OCI-M1 (cell line): ENCODE measurements at regions not wholly inside any gene's neighbourhood (a gene's known extent, or its start where the extent isn't known, plus 50 kb on each side); places are given as distances from the start of the nearest gene placed in this dataset.

ENCODE experiments used
- DNase-seq: peaks from one replicate; lab custom pipeline; 2025; lab: John Stamatoyannopoulos, UW

GRCh38 chr4:116872308-116872707, 213.1 kb downstream of the TRAM1L1 start:
- no peak for DNase-seq

- DNase-seq: no peak
Measured at GRCh38 chr4:116870686-116871085, 214.7 kb downstream of the TRAM1L1 start.

DNA sequence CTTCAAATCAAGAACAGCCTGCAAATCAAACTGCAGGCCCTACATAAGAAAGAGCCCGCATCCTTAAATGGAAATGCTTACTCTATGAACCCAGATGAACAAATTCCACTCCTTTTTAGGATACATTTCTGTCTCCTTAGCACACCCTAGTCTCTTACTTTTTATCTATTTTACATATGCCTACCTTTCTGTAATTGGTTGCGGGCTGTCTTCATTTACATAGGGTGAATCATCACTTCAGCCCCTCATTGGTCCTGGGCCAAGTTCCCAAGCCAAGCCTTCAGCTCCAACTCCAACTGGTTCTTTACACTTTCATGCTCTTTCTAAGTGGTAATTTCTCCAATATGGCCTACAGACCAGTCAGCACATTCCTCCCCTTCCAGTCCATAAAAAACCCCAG, 219.3 kb downstream of the TRAM1L1 start:
- no peak for DNase-seq

DNA sequence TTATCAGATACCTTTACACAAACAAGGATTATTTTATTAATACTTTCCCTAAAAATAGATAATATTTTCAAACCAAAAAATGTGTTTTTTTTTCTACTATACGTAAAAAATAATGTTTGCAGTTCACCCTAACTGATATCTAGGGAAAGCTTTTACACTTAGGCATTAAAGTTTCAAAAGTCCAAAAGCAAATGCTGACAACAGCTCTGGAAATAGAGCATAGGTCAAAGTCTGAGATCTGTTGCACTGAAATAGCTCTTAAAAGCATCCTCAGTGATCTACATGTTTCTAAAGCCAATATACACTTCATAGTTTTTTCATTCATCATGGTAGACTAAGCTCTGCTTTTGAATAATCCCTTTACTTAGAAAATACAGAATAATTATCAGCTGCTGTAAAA, 222.8 kb downstream of the TRAM1L1 start:
- no peak for DNase-seq

DNA sequence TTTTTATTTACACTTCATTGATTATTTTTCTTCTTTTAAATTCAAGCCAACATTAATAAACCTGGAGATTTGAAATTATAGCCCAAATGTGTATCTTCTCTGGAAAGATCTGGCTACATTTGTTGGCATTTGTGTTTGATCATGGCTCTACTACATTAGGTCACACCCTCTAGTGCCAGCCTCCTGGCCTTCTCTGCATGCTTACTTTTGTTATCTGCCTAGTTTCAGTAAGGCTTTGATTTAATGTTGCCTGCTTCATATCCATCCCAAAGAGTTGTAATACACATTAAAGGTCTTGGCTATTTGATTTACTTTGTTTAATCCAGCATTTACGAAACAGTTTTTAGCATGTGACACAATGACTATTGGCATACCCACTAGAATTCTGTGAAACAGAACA, 224.5 kb downstream of the TRAM1L1 start:
- DNase-seq: no peak

DNA sequence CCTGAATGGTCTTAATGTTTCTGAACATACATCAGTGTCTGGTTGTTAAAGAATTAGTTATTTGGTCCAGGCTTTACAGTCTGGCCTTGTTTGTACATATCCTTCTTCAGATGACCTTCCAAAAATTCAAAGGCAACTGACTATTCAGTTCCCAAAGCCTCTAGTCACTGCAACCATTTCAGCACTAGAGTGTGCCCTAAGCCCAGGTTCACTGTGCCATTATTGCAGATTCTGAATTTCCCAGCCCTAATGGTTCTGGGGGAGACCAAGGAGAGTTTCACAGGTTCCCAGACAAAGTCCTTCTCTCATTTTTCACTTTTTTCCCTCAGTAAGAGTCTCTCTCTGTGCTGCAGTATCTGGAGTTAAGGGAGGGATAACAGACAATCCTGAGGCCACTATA, 235.8 kb downstream of the TRAM1L1 start:
- peak; percentile 14 for DNase-seq

- DNase-seq: no peak
Measured at GRCh38 chr4:116847616-116848015, 237.8 kb downstream of the TRAM1L1 start.

DNA sequence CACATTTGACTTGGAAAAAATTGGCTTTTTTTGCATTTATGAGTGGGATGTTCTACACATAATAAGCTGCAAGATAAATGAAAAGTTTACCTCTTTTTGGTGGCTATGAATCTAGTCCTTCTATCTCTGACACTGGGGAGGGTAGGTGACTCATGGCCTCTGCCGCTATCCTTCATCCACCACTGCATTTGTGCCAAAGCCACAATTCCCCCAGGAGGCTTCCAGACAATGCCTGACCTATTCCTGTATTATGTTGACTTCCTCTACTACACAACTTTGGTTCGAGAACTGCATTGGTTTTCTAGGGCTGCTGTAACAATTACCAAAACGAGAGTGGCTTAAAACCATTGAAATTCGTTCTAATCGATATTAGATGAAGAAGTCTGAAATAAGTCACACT, 245.6 kb downstream of the TRAM1L1 start:
- no peak for DNase-seq

- DNase-seq: no peak
Measured at GRCh38 chr4:116838609-116839008, 246.8 kb downstream of the TRAM1L1 start.

DNA sequence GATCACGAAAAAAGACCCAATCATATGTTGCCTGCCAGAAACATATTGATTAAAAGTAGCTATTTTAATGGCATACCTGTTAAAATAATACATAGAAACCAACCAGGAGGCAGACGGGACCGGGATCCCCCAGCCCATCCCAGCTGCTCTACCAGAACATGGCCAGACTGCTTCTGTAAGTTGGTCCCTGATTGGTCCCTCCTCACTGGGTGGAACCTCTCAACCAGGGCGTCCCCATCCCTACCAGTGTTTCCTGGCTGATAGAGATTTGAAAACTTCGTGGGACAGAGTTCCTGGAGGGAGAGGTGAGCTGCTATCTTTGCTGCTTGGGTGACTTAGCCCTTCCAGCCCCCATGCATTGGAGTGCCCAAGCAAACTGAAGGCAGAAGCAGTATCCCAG, 256.2 kb downstream of the TRAM1L1 start:
- no peak for DNase-seq

DNA sequence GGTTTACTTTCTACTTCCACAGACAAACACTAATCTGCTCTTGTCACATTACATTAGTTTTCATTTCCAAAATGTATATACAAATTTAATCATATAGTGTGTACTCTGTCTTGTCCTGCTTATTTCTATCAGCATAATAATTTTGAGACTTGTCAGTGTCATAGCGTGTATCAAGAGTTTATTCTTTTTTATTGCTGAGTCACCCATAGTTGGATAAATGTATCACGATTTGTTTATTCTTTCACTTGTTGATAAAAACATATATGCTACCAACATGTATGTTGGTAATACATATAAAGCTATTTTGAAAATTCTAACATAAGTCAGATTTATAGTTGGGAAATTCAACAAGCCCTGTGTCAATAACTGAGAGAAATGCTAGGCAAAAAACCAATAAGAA, 261.2 kb downstream of the TRAM1L1 start:
- no peak for DNase-seq

GRCh38 chr4:116811730-116812129, 273.6 kb downstream of the TRAM1L1 start:
- DNase-seq: no peak

GRCh38 chr4:116796022-116796421, 289.4 kb downstream of the TRAM1L1 start:
- DNase-seq: no peak

DNA sequence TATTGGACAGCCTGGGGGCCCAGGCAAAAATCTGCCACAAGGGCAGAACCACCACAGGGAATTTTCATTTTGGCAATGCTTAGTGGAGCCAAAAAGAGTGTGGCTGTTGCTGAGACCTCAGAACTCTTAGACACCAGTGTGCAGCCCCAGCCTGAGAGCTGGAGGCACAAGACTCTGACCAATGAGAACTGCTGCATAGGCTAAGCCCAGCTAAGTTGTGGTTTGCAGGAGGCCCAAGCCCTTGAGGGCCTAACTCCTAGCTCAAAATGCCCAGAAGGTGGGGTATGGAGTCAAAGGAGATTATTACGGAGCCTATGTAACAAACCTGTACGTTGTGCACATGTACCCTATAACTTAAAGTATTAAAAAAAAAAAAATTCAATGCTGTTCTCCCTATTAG, 296.7 kb downstream of the TRAM1L1 start:
- no peak for DNase-seq

- DNase-seq: no peak
Measured at GRCh38 chr4:116755051-116755450, 330.3 kb downstream of the TRAM1L1 start.

DNA sequence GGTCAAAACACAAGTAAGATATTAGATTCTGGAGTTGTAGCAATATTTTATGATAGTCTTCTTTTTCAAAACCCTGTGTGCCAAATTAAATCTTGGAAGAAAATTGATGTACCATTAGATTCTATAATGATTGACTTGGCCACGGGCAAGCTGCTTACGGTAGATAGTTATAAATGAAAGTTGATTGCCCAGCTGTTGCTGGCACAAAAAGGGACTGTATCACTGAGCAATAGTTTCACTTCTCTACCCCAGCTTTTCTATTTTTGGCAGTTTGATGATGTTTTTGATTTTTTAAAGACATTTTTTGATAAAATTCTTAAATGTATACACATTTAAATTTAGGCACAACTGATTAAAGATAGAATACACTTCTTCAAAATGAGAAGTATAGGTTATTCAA, 333.3 kb downstream of the TRAM1L1 start:
- DNase-seq: no peak

DNA sequence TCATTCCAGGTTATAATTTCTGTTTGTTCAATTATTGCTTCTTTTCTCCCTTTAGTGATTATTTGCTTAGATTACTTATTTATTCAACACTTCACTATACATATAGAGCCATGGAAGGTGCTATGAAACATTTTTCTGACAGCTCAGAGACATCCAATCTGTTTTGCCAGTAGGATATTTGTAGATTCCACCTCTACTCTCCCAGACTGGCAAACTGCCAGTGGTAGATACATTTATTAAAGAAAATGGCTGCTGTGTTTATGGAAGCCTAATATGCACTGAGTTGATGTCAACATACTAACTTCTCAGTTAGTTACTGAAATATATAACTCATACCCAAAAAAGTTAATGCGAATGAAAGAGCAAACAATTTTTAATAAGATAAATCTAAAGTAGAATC, 348.6 kb downstream of the TRAM1L1 start:
- DNase-seq: no peak

DNA sequence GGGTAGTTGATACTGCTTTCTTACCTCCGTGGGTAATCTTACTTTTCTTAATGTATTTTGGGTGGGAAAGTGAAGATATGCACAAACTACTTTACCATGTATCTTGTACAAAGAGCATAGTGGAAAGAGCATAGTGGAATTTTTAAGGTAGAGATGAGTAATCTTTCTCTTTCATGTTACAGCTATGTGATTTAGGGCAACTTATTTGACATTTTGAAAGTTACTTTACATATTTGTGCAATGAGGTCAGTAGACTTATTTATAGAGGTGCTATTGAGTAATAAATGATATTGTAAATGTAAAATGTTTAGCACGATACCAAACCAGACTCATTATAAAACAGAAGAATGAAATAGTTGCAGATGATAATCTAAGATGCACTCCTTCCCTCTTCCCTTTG, 351.2 kb downstream of the TRAM1L1 start:
- DNase-seq: no peak

DNA sequence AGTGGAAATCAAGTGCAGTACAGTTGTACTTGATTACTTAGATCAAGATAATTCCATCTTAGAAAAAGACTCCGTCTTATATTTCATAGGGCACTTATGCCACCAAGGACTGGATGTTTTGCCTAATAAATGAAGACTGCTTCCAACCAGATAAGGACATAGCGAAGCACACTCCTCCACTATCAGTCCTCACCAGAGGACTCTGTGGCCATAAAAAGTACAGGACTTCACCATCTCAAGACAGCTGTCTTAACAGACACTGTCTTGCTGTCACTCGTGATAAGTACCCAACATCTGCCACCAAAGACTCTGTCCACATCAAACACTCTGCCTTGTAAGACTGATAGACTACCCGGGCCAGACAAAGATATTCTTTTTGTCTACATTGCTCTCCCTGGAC, 352.0 kb downstream of the TRAM1L1 start:
- peak; percentile 96 for DNase-seq

DNA sequence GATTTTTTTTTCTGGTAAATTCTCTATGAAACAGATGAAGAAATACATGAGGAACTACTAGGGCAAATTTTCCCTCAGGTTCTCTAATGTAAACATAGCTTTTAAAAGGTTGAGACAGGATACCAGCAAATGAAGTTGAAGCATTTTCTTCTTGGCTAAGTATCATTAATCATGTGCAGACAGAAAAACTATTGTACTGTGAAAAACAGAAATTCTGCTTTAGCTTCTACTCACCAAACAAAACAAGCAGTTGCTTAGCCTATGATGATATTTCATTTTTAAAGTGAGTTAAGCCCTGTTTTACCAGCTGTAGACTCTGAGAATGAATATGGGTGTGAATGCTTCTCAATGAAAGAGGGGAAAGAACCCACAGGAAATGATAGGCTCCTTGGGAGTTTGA, 358.9 kb downstream of the TRAM1L1 start:
- no peak for DNase-seq

- no peak for DNase-seq
Measured at GRCh38 chr4:116724249-116724648, 361.1 kb downstream of the TRAM1L1 start.

- no peak for DNase-seq
Measured at GRCh38 chr4:116705466-116705865, 379.9 kb downstream of the TRAM1L1 start.

DNA sequence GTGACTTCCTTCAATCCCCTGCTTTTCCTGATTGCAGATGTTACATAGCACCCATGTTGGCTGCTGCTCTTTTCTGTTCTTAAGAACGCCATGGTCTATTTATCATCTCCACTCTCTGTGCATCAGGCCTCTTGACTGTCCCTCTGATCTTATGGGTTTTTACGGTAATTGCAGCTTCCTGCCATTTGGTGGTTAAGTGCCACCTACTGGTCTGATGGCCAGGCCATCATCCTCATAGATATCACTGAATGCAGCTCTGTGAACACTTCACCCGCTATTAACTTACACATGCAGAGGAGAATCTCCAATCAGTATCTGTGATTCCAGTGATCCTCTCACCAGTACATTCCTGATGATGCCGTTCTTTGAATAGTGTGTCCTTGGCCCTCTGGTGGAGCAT, 382.4 kb downstream of the TRAM1L1 start:
- DNase-seq: peak; percentile 13

GRCh38 chr4:116688536-116688935, 396.8 kb downstream of the TRAM1L1 start:
- no peak for DNase-seq

DNA sequence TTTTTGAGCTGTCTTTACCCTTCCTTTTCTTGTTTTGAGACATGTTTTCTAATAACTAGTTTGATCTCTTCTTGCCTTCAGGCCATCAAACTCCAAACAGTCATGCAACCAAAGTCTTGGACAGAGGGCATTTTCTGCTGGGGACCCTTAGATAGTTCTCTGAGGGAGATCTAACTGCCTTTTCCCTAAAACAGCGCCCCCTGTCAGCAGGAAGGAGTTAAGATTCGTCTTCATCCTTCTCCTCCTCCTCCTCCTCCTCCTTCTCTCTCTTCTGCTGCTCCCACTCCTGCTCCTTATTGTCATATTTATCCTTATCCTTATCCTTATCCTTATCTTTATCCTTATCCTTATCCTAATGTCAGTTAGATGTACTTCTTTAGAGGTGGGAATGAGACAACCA, 417.2 kb downstream of the TRAM1L1 start:
- peak; percentile 7 for DNase-seq
